Osteoblast (primary cell): ENCODE measurements at regions not wholly inside any gene's neighbourhood (a gene's known extent, or its start where the extent isn't known, plus 50 kb on each side); places are given as distances from the start of the nearest gene placed in this dataset.

Experiments
- DNase-seq: peaks from one replicate; pipeline ENCODE4 v3.0.0; 2011; ENCODE audit warnings: low spot score, mixed read lengths; ENCODE audit not compliant: insufficient read length; ENCODE audit errors: missing footprints
- H2AFZ ChIP-seq: 2 replicates; pipeline ENCODE4 v1.6.0; 2011; ENCODE audit warnings: mild to moderate bottlenecking, low read length
- H3K27ac ChIP-seq: 2 replicates; pipeline ENCODE4 v1.5.1; 2011; ENCODE audit warnings: mild to moderate bottlenecking, low read depth, low read length, moderate library complexity
- H3K27me3 ChIP-seq: 2 replicates; pipeline ENCODE4 v1.6.0; 2012; ENCODE audit warnings: mild to moderate bottlenecking, control low read depth, inconsistent platforms, low read length, moderate library complexity; ENCODE audit not compliant: insufficient read depth
- H3K36me3 ChIP-seq: 2 replicates; pipeline ENCODE4 v1.5.1; 2011; ENCODE audit warnings: mild to moderate bottlenecking, low read length, control low read depth, moderate library complexity; ENCODE audit not compliant: insufficient read depth
- H3K4me1 ChIP-seq: 2 replicates; pipeline ENCODE4 v1.5.1; 2011; ENCODE audit warnings: mild to moderate bottlenecking, low read length, control low read depth, moderate library complexity; ENCODE audit not compliant: insufficient read depth
- H3K4me2 ChIP-seq: 2 replicates; pipeline ENCODE4 v1.6.0; 2011; ENCODE audit warnings: mild to moderate bottlenecking, low read length; ENCODE audit not compliant: insufficient read depth
- H3K4me3 ChIP-seq: fragments of 200-600 bp; sonication (generic); 3 replicates; pipeline ENCODE4 v1.5.1; 2012; ENCODE audit warnings: mild to moderate bottlenecking, low read length, inconsistent platforms; ENCODE audit not compliant: insufficient read depth
- H3K79me2 ChIP-seq: 2 replicates; pipeline ENCODE4 v1.6.0; 2012; ENCODE audit warnings: mild to moderate bottlenecking, low read length, control low read depth, inconsistent platforms; ENCODE audit not compliant: insufficient read depth
- H3K9me3 ChIP-seq: 2 replicates; pipeline ENCODE4 v1.5.1; 2011; ENCODE audit warnings: low read depth, low read length, control low read depth
- H4K20me1 ChIP-seq: 2 replicates; pipeline ENCODE4 v1.6.0; 2012; ENCODE audit warnings: mild to moderate bottlenecking, low read length, control low read depth; ENCODE audit not compliant: insufficient read depth
- TF ChIP-seq, protein P1 (sequence below): IDR thresholded peaks from 2 replicates; pipeline ENCODE4 v1.5.1; 2011; ENCODE audit warnings: mild to moderate bottlenecking, low read depth, low read length, moderate library complexity; ENCODE audit errors: extremely low read depth

DNA sequence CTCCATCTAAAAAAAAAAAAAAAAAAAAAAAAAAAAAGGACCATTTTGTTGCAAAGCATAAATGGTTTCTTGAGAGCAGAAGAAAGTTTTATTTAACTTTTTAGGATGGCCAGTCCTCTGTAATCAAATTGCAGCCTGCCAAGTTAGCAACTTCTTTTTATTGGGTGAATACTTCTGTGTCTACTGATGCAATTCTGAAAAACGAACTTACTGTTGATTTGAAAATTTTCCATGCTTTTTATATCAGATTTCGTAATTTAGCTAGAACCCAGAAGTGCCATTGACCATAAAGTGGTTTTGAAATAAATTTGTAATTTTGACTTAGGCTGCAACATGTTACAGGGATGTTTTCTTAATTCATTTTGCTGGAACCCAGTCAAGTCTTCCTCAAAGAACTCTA lies 269.1 kb upstream of the ACTBL2 start:
- no peak overlapping the region for H3K27ac ChIP-seq
- H3K4me1 ChIP-seq, result peaks cover 12% of the 10 kb centered on the region
- H3K4me2 ChIP-seq, result no peak overlapping the region
- H3K79me2 ChIP-seq, result no peaks in the 10 kb centered on the region
- no peaks in the 10 kb centered on the region for H3K27me3 ChIP-seq
- TF ChIP-seq, protein P1, sequence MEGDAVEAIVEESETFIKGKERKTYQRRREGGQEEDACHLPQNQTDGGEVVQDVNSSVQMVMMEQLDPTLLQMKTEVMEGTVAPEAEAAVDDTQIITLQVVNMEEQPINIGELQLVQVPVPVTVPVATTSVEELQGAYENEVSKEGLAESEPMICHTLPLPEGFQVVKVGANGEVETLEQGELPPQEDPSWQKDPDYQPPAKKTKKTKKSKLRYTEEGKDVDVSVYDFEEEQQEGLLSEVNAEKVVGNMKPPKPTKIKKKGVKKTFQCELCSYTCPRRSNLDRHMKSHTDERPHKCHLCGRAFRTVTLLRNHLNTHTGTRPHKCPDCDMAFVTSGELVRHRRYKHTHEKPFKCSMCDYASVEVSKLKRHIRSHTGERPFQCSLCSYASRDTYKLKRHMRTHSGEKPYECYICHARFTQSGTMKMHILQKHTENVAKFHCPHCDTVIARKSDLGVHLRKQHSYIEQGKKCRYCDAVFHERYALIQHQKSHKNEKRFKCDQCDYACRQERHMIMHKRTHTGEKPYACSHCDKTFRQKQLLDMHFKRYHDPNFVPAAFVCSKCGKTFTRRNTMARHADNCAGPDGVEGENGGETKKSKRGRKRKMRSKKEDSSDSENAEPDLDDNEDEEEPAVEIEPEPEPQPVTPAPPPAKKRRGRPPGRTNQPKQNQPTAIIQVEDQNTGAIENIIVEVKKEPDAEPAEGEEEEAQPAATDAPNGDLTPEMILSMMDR, result no peak
- DNase-seq, result no peak
- no peak overlapping the region for H3K4me3 ChIP-seq
- no peaks in the 10 kb centered on the region for H3K9me3 ChIP-seq
- H3K36me3 ChIP-seq, result no peaks in the 10 kb centered on the region
- H4K20me1 ChIP-seq, result no peaks in the 10 kb centered on the region
- no peak overlapping the region for H2AFZ ChIP-seq

- no peaks in the 10 kb centered on the region for H3K9me3 ChIP-seq
- DNase-seq, result no peak
- TF ChIP-seq, protein P1, result no peak
- no peak overlapping the region for H3K4me3 ChIP-seq
- no peaks in the 10 kb centered on the region for H3K27me3 ChIP-seq
- no peak overlapping the region for H3K4me2 ChIP-seq
- peaks cover 17% of the 10 kb centered on the region for H3K4me1 ChIP-seq
- no peaks in the 10 kb centered on the region for H3K79me2 ChIP-seq
- H3K27ac ChIP-seq, result no peak overlapping the region
- no peak overlapping the region for H2AFZ ChIP-seq
- H4K20me1 ChIP-seq, result no peaks in the 10 kb centered on the region
- no peaks in the 10 kb centered on the region for H3K36me3 ChIP-seq
These were observed 268.3 kb upstream of the ACTBL2 start for GRCh38 chr5:57750891-57751290.

GRCh38 chr5:57750282-57750681 lies 267.7 kb upstream of the ACTBL2 start:
- TF ChIP-seq, protein P1, result no peak
- Histone ChIP-seq H3K4me2 (no peak overlapping the region), H4K20me1 (no peaks in the 10 kb centered on the region), H3K4me3 (no peak overlapping the region), H3K27ac (no peak overlapping the region), H3K79me2 (no peaks in the 10 kb centered on the region), H3K36me3 (no peaks in the 10 kb centered on the region), H2AFZ (no peak overlapping the region), H3K4me1 (peaks cover 21% of the 10 kb centered on the region), H3K9me3 (no peaks in the 10 kb centered on the region), H3K27me3 (no peaks in the 10 kb centered on the region)
- DNase-seq, result no peak

DNA sequence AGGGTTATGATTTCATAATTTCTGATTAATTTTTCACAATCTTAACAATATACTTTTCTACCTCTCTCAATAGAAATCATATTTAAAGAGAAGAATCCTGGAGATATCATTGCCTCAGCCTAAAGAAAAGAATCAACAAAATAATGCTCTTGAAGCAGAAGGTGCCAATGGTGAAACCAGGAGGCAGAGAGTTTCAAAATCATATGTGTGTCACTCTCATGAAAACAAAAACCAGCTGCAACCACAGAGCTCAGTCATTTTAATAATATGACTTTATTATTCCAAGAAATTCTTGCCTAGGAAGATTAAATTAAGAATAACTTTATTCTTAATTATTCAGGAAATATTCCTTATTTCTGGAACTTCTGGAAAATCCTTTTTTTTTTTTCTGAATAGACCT lies 266.8 kb upstream of the ACTBL2 start:
- TF ChIP-seq, protein P1, result no peak
- Histone ChIP-seq H3K4me2 (no peak overlapping the region), H3K4me1 (peaks cover 21% of the 10 kb centered on the region), H3K79me2 (no peaks in the 10 kb centered on the region), H2AFZ (no peak overlapping the region), H3K27ac (peak overlapping the region; percentile 40), H3K4me3 (no peak overlapping the region), H4K20me1 (no peaks in the 10 kb centered on the region), H3K9me3 (no peaks in the 10 kb centered on the region), H3K36me3 (no peaks in the 10 kb centered on the region), H3K27me3 (no peaks in the 10 kb centered on the region)
- DNase-seq, result peak; percentile 70
